ENCODE measurements at regions not wholly inside any gene's neighbourhood (a gene's known extent, or its start where the extent isn't known, plus 50 kb on each side); places are given as distances from the start of the nearest gene placed in this dataset.
"Not testable (repeated sequence)": the region's sequence is repeated elsewhere in the genome, so short reads cannot be mapped to it uniquely, and the experiment has no call there.

GRCh38 chr14:29414931-29415330 is 512.7 kb downstream of the PRKD1 start:
- not testable (repeated sequence) for DNase-seq (ENCODE audit: low read depth, low spot score); H3K27ac ChIP-seq

- no peak overlapping the region for H3K27ac ChIP-seq
- no peak for DNase-seq (ENCODE audit: low read depth, low spot score)
Measured at GRCh38 chr14:29419736-29420135, 507.9 kb downstream of the PRKD1 start.

- no peak for DNase-seq (ENCODE audit: low read depth, low spot score)
- H3K27ac ChIP-seq: no peak overlapping the region
Measured at GRCh38 chr14:29421156-29421728, 506.4 kb downstream of the PRKD1 start.

- H3K27ac ChIP-seq: no peak overlapping the region
- no peak for DNase-seq (ENCODE audit: low read depth, low spot score)
Measured at GRCh38 chr14:29425705-29426482, 501.8 kb downstream of the PRKD1 start.

- DNase-seq (ENCODE audit: low read depth, low spot score): no peak
Measured at GRCh38 chr14:29442696-29443095, 485.0 kb downstream of the PRKD1 start.

GRCh38 chr14:29444216-29444615 is 483.4 kb downstream of the PRKD1 start:
- no peak for DNase-seq (ENCODE audit: low read depth, low spot score)
- no peak overlapping the region for H3K27ac ChIP-seq

More at GRCh38 chr14:29442696-29443095, 485.0 kb downstream of the PRKD1 start:
- no peak overlapping the region for H3K27ac ChIP-seq

GRCh38 chr14:29444805-29445204 is 482.8 kb downstream of the PRKD1 start:
- no peak overlapping the region for H3K27ac ChIP-seq
- DNase-seq (ENCODE audit: low read depth, low spot score): no peak

GRCh38 chr14:29446971-29447370 is 480.7 kb downstream of the PRKD1 start:
- DNase-seq (ENCODE audit: low read depth, low spot score): no peak

GRCh38 chr14:29451941-29452340 is 475.7 kb downstream of the PRKD1 start:
- no peak overlapping the region for H3K27ac ChIP-seq
- DNase-seq (ENCODE audit: low read depth, low spot score): no peak

More at GRCh38 chr14:29446971-29447370, 480.7 kb downstream of the PRKD1 start:
- H3K27ac ChIP-seq: no peak overlapping the region

- DNase-seq (ENCODE audit: low read depth, low spot score): no peak
- no peak overlapping the region for H3K27ac ChIP-seq
Measured at GRCh38 chr14:29453045-29453444, 474.6 kb downstream of the PRKD1 start.

- no peak for DNase-seq (ENCODE audit: low read depth, low spot score)
Measured at GRCh38 chr14:29454026-29454693, 473.5 kb downstream of the PRKD1 start.

GRCh38 chr14:29458547-29458946 is 469.1 kb downstream of the PRKD1 start:
- DNase-seq (ENCODE audit: low read depth, low spot score): no peak
- H3K27ac ChIP-seq: no peak overlapping the region

More at GRCh38 chr14:29454026-29454693, 473.5 kb downstream of the PRKD1 start:
- H3K27ac ChIP-seq: no peak overlapping the region

GRCh38 chr14:29459531-29459930 is 468.1 kb downstream of the PRKD1 start:
- H3K27ac ChIP-seq: no peak overlapping the region
- no peak for DNase-seq (ENCODE audit: low read depth, low spot score)

GRCh38 chr14:29459969-29460560 is 467.6 kb downstream of the PRKD1 start:
- DNase-seq (ENCODE audit: low read depth, low spot score): no peak
- no peak overlapping the region for H3K27ac ChIP-seq

- no peak for DNase-seq (ENCODE audit: low read depth, low spot score)
- no peak overlapping the region for H3K27ac ChIP-seq
Measured at GRCh38 chr14:29461101-29461500, 466.5 kb downstream of the PRKD1 start.

GRCh38 chr14:29461506-29461905 is 466.1 kb downstream of the PRKD1 start:
- no peak overlapping the region for H3K27ac ChIP-seq
- no peak for DNase-seq (ENCODE audit: low read depth, low spot score)

- H3K27ac ChIP-seq: no peak overlapping the region
- DNase-seq (ENCODE audit: low read depth, low spot score): no peak
Measured at GRCh38 chr14:29462321-29462720, 465.3 kb downstream of the PRKD1 start.

- H3K27ac ChIP-seq: no peak overlapping the region
- DNase-seq (ENCODE audit: low read depth, low spot score): no peak
Measured at GRCh38 chr14:29462772-29463171, 464.9 kb downstream of the PRKD1 start.

- no peak for DNase-seq (ENCODE audit: low read depth, low spot score)
- no peak overlapping the region for H3K27ac ChIP-seq
Measured at GRCh38 chr14:29463727-29464395, 463.8 kb downstream of the PRKD1 start.

GRCh38 chr14:29465095-29465494 is 462.6 kb downstream of the PRKD1 start:
- H3K27ac ChIP-seq: no peak overlapping the region
- no peak for DNase-seq (ENCODE audit: low read depth, low spot score)
